Keratinocyte (primary cell): ENCODE measurements at regions not wholly inside any gene's neighbourhood (a gene's known extent, or its start where the extent isn't known, plus 50 kb on each side); places are given as distances from the start of the nearest gene placed in this dataset.
"Not testable (repeated sequence)": the region's sequence is repeated elsewhere in the genome, so short reads cannot be mapped to it uniquely, and the experiment has no call there.

ENCODE experiments used
- EZH2 ChIP-seq: IDR thresholded peaks from one replicate; pipeline ENCODE4 v1.6.1; 2012; ENCODE audit warnings: inconsistent platforms, mild to moderate bottlenecking, low read length, moderate library complexity
- TF ChIP-seq, protein P1 (sequence below), 3 experiments: IDR thresholded peaks in 1 of 3; conservative IDR thresholded peaks in 1 of 3; optimal IDR thresholded peaks in 1 of 3; 2 replicates in 2 of 3; 3 replicates in 1 of 3; pipeline versions ENCODE3 to v1.5.1; 2011; ENCODE audit warnings: low read length in 3 of 3, mild to moderate bottlenecking in 3 of 3, moderate library complexity in 2 of 3, control low read depth in 1 of 3, inconsistent platforms in 1 of 3; ENCODE audit not compliant: insufficient read depth in 2 of 3; ENCODE audit errors: extremely low read depth in 1 of 3

DNA sequence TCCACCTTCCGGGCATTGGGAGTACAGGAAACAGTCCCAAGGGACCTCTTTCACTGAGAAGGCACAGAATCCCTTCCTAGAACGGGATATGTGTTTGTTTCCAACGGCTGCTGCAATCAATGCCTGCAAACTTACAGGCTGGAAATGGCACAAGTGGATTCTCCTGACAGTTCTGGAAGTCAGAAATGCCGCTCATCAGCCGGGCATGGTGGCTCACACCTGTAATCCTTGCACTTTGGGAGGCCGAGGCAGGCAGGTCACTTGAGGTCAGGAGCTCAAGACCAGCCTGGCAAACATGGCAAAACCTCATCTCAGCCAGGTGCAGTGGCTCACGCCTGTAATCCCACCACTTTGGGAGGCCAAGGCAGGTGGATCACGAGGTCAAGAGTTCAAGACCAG is 97.0 kb upstream of the FGF3 start:
- TF ChIP-seq, protein P1, sequence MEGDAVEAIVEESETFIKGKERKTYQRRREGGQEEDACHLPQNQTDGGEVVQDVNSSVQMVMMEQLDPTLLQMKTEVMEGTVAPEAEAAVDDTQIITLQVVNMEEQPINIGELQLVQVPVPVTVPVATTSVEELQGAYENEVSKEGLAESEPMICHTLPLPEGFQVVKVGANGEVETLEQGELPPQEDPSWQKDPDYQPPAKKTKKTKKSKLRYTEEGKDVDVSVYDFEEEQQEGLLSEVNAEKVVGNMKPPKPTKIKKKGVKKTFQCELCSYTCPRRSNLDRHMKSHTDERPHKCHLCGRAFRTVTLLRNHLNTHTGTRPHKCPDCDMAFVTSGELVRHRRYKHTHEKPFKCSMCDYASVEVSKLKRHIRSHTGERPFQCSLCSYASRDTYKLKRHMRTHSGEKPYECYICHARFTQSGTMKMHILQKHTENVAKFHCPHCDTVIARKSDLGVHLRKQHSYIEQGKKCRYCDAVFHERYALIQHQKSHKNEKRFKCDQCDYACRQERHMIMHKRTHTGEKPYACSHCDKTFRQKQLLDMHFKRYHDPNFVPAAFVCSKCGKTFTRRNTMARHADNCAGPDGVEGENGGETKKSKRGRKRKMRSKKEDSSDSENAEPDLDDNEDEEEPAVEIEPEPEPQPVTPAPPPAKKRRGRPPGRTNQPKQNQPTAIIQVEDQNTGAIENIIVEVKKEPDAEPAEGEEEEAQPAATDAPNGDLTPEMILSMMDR (optimal IDR thresholded peaks at IDR 0.05 in 1 of 3, IDR thresholded peaks at IDR 0.05 in 1 of 3, conservative IDR thresholded peaks at IDR 0.05 in 1 of 3; ENCODE audit: extremely low read depth in 1 of 3, insufficient read depth in 2 of 3, low read length in 3 of 3), result not testable (repeated sequence)
- TF ChIP-seq EZH2, result not testable (repeated sequence)
